HEK293 (cell line): ENCODE measurements at regions not wholly inside any gene's neighbourhood (a gene's known extent, or its start where the extent isn't known, plus 50 kb on each side); places are given as distances from the start of the nearest gene placed in this dataset.

Experiments
- CTCF ChIA-PET: fragments of 350-600 bp; formaldehyde crosslinking; extraction: SDS; loops from one replicate; lab custom pipeline; 2021; ENCODE audit warnings: antibody characterized with exemption; lab: Yijun Ruan, JAX
- POLR2A ChIA-PET: fragments of 300-600 bp; formaldehyde crosslinking; extraction: SDS; loops from one replicate; lab custom pipeline; 2020; ENCODE audit warnings: antibody characterized with exemption, inconsistent platforms; lab: Yijun Ruan, JAX
- H3K27ac ChIP-seq: fragments of 200-500 bp; sonication (Bioruptor generic); 2 replicates; pipeline ENCODE4 v1.5.1; 2014; ENCODE audit warnings: low read depth, low read length, control low read depth, inconsistent platforms; ENCODE audit errors: extremely low read depth
- H3K36me3 ChIP-seq, 2 experiments: fragments of 200-500 bp in 1 of 2; sonication (Bioruptor generic) in 1 of 2; 1 replicate in 1 of 2; 2 replicates in 1 of 2; pipeline ENCODE4 v1.5.1; 2014 to 2017; ENCODE audit warnings: inconsistent platforms in 2 of 2, low read length in 2 of 2; ENCODE audit not compliant: control insufficient read depth in 2 of 2, insufficient read depth in 1 of 2
- H3K4me1 ChIP-seq: fragments of 200-500 bp; sonication (Bioruptor generic); 2 replicates; pipeline ENCODE4 v1.5.1; 2014; ENCODE audit warnings: mild to moderate bottlenecking, low read length, inconsistent platforms; ENCODE audit not compliant: control insufficient read depth, insufficient read depth
- H3K4me3 ChIP-seq: 2 replicates; pipeline ENCODE4 v1.5.1; 2011; ENCODE audit warnings: low read depth, mild to moderate bottlenecking, control low read depth, low read length, moderate library complexity
- H3K9me3 ChIP-seq: fragments of 200-500 bp; sonication (Bioruptor generic); 2 replicates; pipeline ENCODE4 v1.5.1; 2014; ENCODE audit warnings: low read depth, low read length, inconsistent platforms; ENCODE audit not compliant: control insufficient read depth, insufficient read depth
- INSM2 ChIP-seq: fragments of 450-650 bp; formaldehyde crosslinking; IDR thresholded peaks from 2 replicates; pipeline ENCODE4 v1.5.1; 2016; ENCODE audit warnings: missing biosample characterization, missing genetic modification characterization
- SALL2 ChIP-seq: fragments of 450-650 bp; formaldehyde crosslinking; IDR thresholded peaks from 2 replicates; pipeline ENCODE4 v1.5.0; 2017; ENCODE audit warnings: missing biosample characterization, mild to moderate bottlenecking, missing genetic modification characterization, borderline replicate concordance
- SP7 ChIP-seq: fragments of 450-650 bp; formaldehyde crosslinking; IDR thresholded peaks from 2 replicates; pipeline ENCODE4 v1.5.1; 2016; ENCODE audit warnings: missing biosample characterization, missing genetic modification characterization
- ZBTB11 ChIP-seq: fragments of 450-650 bp; formaldehyde crosslinking; conservative IDR thresholded peaks from 2 replicates; pipeline ENCODE4 v1.5.1; 2016; ENCODE audit warnings: low read depth, missing biosample characterization, missing genetic modification characterization
- ZBTB8A ChIP-seq: fragments of 450-650 bp; formaldehyde crosslinking; IDR thresholded peaks from 2 replicates; pipeline ENCODE4 v1.5.1; 2016; ENCODE audit warnings: missing biosample characterization, missing genetic modification characterization
- ZFHX2 ChIP-seq: fragments of 450-650 bp; formaldehyde crosslinking; conservative IDR thresholded peaks from 2 replicates; pipeline ENCODE4 v1.5.1; 2016; ENCODE audit warnings: missing biosample characterization, missing genetic modification characterization
- ZNF175 ChIP-seq: fragments of 450-650 bp; formaldehyde crosslinking; IDR thresholded peaks from 2 replicates; pipeline ENCODE4 v1.5.1; 2016; ENCODE audit warnings: missing biosample characterization, missing genetic modification characterization
- ZNF19 ChIP-seq: fragments of 450-650 bp; formaldehyde crosslinking; IDR thresholded peaks from 2 replicates; pipeline ENCODE4; 2016; ENCODE audit warnings: missing biosample characterization, missing genetic modification characterization, low read depth
- ZNF248 ChIP-seq: fragments of 450-650 bp; formaldehyde crosslinking; IDR thresholded peaks from 2 replicates; pipeline ENCODE4 v1.5.1; 2017; ENCODE audit warnings: missing biosample characterization, missing genetic modification characterization
- ZNF366 ChIP-seq: fragments of 450-650 bp; formaldehyde crosslinking; conservative IDR thresholded peaks from 2 replicates; pipeline ENCODE4 v1.5.1; 2016; ENCODE audit warnings: missing biosample characterization, missing genetic modification characterization
- ZNF394 ChIP-seq: fragments of 450-650 bp; formaldehyde crosslinking; IDR thresholded peaks from 2 replicates; pipeline ENCODE4 v1.5.1; 2016; ENCODE audit warnings: missing biosample characterization, missing genetic modification characterization, mild to moderate bottlenecking, moderate library complexity, borderline replicate concordance
- ZNF510 ChIP-seq: fragments of 450-650 bp; formaldehyde crosslinking; IDR thresholded peaks from 2 replicates; pipeline ENCODE4 v1.5.1; 2018; ENCODE audit warnings: mild to moderate bottlenecking, missing genetic modification characterization, missing biosample characterization; ENCODE audit not compliant: insufficient replicate concordance
- ZNF529 ChIP-seq: fragments of 450-650 bp; formaldehyde crosslinking; IDR thresholded peaks from 2 replicates; pipeline ENCODE4 v1.5.1; 2017; ENCODE audit warnings: missing genetic modification characterization, missing biosample characterization; ENCODE audit not compliant: insufficient replicate concordance
- ZNF561 ChIP-seq: fragments of 450-650 bp; IDR thresholded peaks from 2 replicates; pipeline ENCODE4 v1.5.1; 2018; ENCODE audit warnings: missing biosample characterization, missing genetic modification characterization, borderline replicate concordance
- ZNF704 ChIP-seq: fragments of 450-650 bp; formaldehyde crosslinking; IDR thresholded peaks from 2 replicates; pipeline ENCODE4 v1.5.1; 2016; ENCODE audit warnings: missing biosample characterization, missing genetic modification characterization
- TF ChIP-seq, protein P1 (sequence below): fragments of 450-650 bp; formaldehyde crosslinking; IDR thresholded peaks from 2 replicates; pipeline ENCODE4 v1.5.1; 2016; ENCODE audit warnings: missing biosample characterization, missing genetic modification characterization
- TF ChIP-seq, protein P2 (sequence below): fragments of 450-650 bp; formaldehyde crosslinking; IDR thresholded peaks from 2 replicates; pipeline ENCODE4 v1.5.1; 2016; ENCODE audit warnings: missing biosample characterization, missing genetic modification characterization
- TF ChIP-seq, protein P3 (sequence below): fragments of 450-650 bp; formaldehyde crosslinking; IDR thresholded peaks from 2 replicates; pipeline ENCODE4 v1.5.1; 2016; ENCODE audit warnings: missing biosample characterization, missing genetic modification characterization

GRCh38 chr4:181728305-181728966 is 514.8 kb upstream of the TENM3 start:
- Histone ChIP-seq H3K9me3 (no peaks in the 10 kb centered on the region), H3K27ac (no peak overlapping the region)
- TF ChIP-seq ZNF394 (no peak), ZNF704 (tag by site-specific recombination) (no peak), ZNF510 (no peak), ZNF529 (tag by site-specific recombination) (no peak), ZBTB8A (tag by site-specific recombination) (no peak), SALL2 (no peak), ZNF19 (no peak)
- TF ChIP-seq, all 188 proteins: peak for 0
- Histone ChIP-seq H3K4me1 (no peaks in the 10 kb centered on the region), H3K4me3 (no peak overlapping the region), H3K36me3 (no peaks in the 10 kb centered on the region)
- ChIA-PET CTCF (interaction anchor here (0.7 to 1.1 kb wide), 2 partner anchors 34 to 672 kb away, joined by 3 read pairs; no protein-coding TSS in a partner anchor), POLR2A (no interaction called here)

DNA sequence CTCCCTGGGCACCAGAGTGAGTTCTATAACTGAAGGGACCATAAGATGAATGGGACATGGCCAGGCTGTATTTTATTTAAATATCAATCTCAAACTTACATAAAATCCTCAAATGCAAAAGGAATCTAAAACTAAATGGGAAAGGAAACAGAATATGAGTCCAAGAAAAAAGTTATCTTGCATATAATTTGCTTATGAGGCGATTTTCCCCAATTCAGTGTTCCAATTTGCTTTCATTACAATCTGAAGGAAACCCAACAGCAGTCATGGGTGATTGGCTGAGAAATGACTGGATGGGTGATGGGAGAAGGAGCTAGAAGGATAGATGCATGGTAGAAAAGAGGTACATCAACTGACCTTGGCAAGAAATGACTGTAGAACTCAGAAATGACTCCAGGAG is 511.3 kb upstream of the TENM3 start:
- Histone ChIP-seq H3K4me3 (no peak overlapping the region), H3K36me3 (no peaks in the 10 kb centered on the region), H3K4me1 (no peaks in the 10 kb centered on the region), H3K9me3 (no peaks in the 10 kb centered on the region)
- ChIA-PET CTCF (interaction anchor here (0.6 kb wide), 1 partner anchor 1632 kb away, joined by 3 read pairs; no protein-coding TSS in a partner anchor), POLR2A (no interaction called here)
- TF ChIP-seq, protein P1, sequence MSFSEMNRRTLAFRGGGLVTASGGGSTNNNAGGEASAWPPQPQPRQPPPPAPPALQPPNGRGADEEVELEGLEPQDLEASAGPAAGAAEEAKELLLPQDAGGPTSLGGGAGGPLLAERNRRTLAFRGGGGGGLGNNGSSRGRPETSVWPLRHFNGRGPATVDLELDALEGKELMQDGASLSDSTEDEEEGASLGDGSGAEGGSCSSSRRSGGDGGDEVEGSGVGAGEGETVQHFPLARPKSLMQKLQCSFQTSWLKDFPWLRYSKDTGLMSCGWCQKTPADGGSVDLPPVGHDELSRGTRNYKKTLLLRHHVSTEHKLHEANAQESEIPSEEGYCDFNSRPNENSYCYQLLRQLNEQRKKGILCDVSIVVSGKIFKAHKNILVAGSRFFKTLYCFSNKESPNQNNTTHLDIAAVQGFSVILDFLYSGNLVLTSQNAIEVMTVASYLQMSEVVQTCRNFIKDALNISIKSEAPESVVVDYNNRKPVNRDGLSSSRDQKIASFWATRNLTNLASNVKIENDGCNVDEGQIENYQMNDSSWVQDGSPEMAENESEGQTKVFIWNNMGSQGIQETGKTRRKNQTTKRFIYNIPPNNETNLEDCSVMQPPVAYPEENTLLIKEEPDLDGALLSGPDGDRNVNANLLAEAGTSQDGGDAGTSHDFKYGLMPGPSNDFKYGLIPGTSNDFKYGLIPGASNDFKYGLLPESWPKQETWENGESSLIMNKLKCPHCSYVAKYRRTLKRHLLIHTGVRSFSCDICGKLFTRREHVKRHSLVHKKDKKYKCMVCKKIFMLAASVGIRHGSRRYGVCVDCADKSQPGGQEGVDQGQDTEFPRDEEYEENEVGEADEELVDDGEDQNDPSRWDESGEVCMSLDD, result no peak
- TF ChIP-seq ZNF510, result no peak
- no peak for TF ChIP-seq SP7
- TF ChIP-seq ZBTB11, result no peak
- TF ChIP-seq ZNF248 (tag by site-specific recombination), result no peak
- TF ChIP-seq, protein P2, sequence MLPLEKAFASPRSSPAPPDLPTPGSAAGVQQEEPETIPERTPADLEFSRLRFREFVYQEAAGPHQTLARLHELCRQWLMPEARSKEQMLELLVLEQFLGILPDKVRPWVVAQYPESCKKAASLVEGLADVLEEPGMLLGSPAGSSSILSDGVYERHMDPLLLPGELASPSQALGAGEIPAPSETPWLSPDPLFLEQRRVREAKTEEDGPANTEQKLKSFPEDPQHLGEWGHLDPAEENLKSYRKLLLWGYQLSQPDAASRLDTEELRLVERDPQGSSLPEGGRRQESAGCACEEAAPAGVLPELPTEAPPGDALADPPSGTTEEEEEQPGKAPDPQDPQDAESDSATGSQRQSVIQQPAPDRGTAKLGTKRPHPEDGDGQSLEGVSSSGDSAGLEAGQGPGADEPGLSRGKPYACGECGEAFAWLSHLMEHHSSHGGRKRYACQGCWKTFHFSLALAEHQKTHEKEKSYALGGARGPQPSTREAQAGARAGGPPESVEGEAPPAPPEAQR, result no peak
- TF ChIP-seq, protein P3, sequence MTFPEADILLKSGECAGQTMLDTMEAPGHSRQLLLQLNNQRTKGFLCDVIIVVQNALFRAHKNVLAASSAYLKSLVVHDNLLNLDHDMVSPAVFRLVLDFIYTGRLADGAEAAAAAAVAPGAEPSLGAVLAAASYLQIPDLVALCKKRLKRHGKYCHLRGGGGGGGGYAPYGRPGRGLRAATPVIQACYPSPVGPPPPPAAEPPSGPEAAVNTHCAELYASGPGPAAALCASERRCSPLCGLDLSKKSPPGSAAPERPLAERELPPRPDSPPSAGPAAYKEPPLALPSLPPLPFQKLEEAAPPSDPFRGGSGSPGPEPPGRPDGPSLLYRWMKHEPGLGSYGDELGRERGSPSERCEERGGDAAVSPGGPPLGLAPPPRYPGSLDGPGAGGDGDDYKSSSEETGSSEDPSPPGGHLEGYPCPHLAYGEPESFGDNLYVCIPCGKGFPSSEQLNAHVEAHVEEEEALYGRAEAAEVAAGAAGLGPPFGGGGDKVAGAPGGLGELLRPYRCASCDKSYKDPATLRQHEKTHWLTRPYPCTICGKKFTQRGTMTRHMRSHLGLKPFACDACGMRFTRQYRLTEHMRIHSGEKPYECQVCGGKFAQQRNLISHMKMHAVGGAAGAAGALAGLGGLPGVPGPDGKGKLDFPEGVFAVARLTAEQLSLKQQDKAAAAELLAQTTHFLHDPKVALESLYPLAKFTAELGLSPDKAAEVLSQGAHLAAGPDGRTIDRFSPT, result no peak
- TF ChIP-seq ZNF366 (tag by site-specific recombination), result no peak
- TF ChIP-seq ZNF175 (tag by site-specific recombination), result no peak
- no peak for TF ChIP-seq ZNF561 (tag by site-specific recombination)
- TF ChIP-seq INSM2 (tag by site-specific recombination), result no peak
- no peak for TF ChIP-seq ZFHX2
- TF ChIP-seq, all 188 proteins: peak for 0
- H3K27ac ChIP-seq, result no peak overlapping the region
